ENCODE measurements at regions not wholly inside any gene's neighbourhood (a gene's known extent, or its start where the extent isn't known, plus 50 kb on each side); places are given as distances from the start of the nearest gene placed in this dataset.
A peak's percentile ranks its signal among the peaks of the same experiment; 100 is the strongest.

- Histone ChIP-seq H3K4me1 (no peaks in the 10 kb centered on the region), H3K27me3 (no peaks in the 10 kb centered on the region), H3K36me3 (no peaks in the 10 kb centered on the region), H3K27ac (no peak overlapping the region), H3K9me3 (no peaks in the 10 kb centered on the region), H3K4me3 (no peak overlapping the region)
- DNase-seq (ENCODE audit: low spot score) = no peak
- TF ChIP-seq, protein P1, sequence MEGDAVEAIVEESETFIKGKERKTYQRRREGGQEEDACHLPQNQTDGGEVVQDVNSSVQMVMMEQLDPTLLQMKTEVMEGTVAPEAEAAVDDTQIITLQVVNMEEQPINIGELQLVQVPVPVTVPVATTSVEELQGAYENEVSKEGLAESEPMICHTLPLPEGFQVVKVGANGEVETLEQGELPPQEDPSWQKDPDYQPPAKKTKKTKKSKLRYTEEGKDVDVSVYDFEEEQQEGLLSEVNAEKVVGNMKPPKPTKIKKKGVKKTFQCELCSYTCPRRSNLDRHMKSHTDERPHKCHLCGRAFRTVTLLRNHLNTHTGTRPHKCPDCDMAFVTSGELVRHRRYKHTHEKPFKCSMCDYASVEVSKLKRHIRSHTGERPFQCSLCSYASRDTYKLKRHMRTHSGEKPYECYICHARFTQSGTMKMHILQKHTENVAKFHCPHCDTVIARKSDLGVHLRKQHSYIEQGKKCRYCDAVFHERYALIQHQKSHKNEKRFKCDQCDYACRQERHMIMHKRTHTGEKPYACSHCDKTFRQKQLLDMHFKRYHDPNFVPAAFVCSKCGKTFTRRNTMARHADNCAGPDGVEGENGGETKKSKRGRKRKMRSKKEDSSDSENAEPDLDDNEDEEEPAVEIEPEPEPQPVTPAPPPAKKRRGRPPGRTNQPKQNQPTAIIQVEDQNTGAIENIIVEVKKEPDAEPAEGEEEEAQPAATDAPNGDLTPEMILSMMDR (IDR thresholded peaks at IDR 0.05) = no peak
These were observed 103.2 kb downstream of the RIN2 start for GRCh38 chr20:19861147-19861759.

GRCh38 chr20:19864130-19864529 lies 106.1 kb downstream of the RIN2 start:
- H3K27ac ChIP-seq = no peak overlapping the region
- H3K9me3 ChIP-seq = no peaks in the 10 kb centered on the region
- no peaks in the 10 kb centered on the region for H3K4me1 ChIP-seq
- no peak overlapping the region for H3K4me3 ChIP-seq
- H3K27me3 ChIP-seq = no peaks in the 10 kb centered on the region
- H3K36me3 ChIP-seq = no peaks in the 10 kb centered on the region
- no peak for DNase-seq (ENCODE audit: low spot score)
- TF ChIP-seq, protein P1 (IDR thresholded peaks at IDR 0.05) = no peak

GRCh38 chr20:19866070-19866469 lies 108.0 kb downstream of the RIN2 start:
- H3K27me3 ChIP-seq = no peaks in the 10 kb centered on the region
- TF ChIP-seq, protein P1 (IDR thresholded peaks at IDR 0.05) = no peak
- H3K4me1 ChIP-seq = no peaks in the 10 kb centered on the region
- no peak for DNase-seq (ENCODE audit: low spot score)
- peaks cover 3% of the 10 kb centered on the region for H3K36me3 ChIP-seq
- no peak overlapping the region for H3K4me3 ChIP-seq
- no peaks in the 10 kb centered on the region for H3K9me3 ChIP-seq
- H3K27ac ChIP-seq = no peak overlapping the region

DNA sequence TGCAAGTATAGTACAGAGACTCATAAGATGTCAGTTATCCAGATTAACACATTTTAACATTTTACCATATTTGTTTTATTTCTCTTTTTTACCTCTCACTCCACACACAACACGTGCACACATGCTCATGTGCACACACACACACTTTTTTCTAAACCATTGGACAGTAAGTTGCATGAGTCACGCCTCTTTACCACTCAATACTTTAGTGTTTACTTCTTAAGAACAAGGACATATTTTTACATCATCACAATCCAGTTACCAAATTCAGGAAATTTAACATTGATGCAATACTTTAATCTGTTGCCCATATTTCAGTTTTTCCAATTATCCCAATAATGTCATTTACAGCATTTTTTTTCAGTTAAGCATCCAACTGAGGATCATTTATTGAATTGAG lies 109.0 kb downstream of the RIN2 start:
- TF ChIP-seq, protein P1 (IDR thresholded peaks at IDR 0.05) = no peak
- Histone ChIP-seq H3K9me3 (no peaks in the 10 kb centered on the region), H3K4me3 (no peak overlapping the region), H3K4me1 (no peaks in the 10 kb centered on the region), H3K27me3 (no peaks in the 10 kb centered on the region), H3K36me3 (peaks cover 9% of the 10 kb centered on the region), H3K27ac (no peak overlapping the region)
- DNase-seq (ENCODE audit: low spot score) = no peak

DNA sequence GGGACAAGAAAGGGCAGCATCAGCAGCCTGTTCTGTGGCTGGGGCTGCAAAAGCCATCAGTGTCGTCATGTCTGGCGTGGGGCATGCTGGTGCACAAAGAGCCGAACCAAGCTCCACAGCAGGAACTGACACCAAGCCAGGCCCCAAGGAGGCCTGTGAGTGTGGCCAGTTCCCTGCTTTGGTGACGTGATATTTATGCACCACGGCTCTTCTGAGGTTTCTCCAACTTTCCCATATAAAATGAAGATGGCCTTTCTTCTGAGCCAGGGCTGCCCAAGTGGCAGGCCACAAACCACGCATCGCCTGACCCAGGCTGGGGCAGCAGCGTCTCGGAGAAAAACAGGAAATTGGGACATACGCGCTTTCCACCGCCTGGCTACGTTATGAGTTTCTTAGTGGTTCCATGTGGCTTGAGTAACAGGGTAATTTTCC lies 109.9 kb downstream of the RIN2 start:
- H3K27ac ChIP-seq = peak overlapping the region in 1 of 2 donors; percentile 11
- no peak overlapping the region for H3K4me3 ChIP-seq

More for the DNA sequence above, 109.9 kb downstream of the RIN2 start:
- no peak for DNase-seq (ENCODE audit: low spot score)
- Histone ChIP-seq H3K36me3 (peaks cover 12% of the 10 kb centered on the region), H3K27me3 (no peaks in the 10 kb centered on the region), H3K9me3 (no peaks in the 10 kb centered on the region), H3K4me1 (no peaks in the 10 kb centered on the region)
- TF ChIP-seq, protein P1 (IDR thresholded peaks at IDR 0.05) = no peak
